Stimulated activated CD4-positive, alpha-beta T cell treated with anti-CD3 and anti-CD28 coated beads, Interleukin-2, amount 100 ng/mL, for 48 hours (primary cell): ENCODE measurements at regions not wholly inside any gene's neighbourhood (a gene's known extent, or its start where the extent isn't known, plus 50 kb on each side); places are given as distances from the start of the nearest gene placed in this dataset.
"Not testable (repeated sequence)": the region's sequence is repeated elsewhere in the genome, so short reads cannot be mapped to it uniquely, and the experiment has no call there.

Source experiments
- DNase-seq, 2 donors: peaks; one replicate each; pipeline ENCODE4 v3.0.0-alpha.2; 2020

DNA sequence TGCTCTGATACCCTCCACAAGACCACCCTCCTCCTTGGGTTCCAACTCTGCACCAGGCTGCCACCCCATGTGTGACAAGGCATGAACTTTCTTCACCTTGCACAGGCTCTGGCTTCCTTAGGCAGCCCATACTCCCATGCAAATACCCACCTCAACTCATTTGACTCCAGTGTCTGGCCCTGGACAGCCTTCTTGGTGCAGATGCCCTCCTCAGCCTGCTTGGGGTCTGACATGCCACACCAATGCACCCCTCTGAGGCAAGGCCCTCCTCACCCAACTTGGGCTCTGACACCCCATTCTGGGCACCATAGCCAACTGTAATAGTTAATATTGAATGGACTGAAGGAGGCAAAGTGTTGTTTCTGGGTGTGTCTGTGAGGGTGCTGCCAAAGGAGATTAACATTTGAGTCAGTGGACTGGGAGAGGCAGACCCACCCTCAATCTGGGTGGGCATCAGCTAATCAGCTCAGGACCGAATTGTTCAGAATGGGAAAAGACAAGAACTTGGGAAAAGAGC is 115.0 kb upstream of the EPB41L4A start:
- DNase-seq: no peak

GRCh38 chr5:112534611-112535255 is 115.7 kb upstream of the EPB41L4A start:
- no peak for DNase-seq

- DNase-seq: no peak
These were observed 116.3 kb upstream of the EPB41L4A start for GRCh38 chr5:112535356-112535755.

DNA sequence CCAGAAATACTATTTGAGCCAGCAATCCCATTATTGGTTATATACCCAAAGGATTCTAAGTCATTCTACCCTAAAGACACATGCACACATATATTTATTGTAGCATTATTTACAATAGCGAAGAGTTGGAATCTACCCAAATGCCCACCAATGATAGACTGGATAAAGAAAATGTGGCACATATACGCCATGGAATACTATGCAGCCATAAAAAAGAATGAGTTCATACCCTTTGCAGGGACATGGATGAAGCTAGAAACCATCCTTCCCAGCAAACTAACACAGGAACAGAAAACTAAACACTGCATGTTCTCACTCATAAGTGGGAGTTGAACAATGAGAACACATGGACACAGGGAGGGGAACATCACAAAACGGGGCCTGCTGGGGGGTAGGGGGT is 125.5 kb upstream of the EPB41L4A start:
- DNase-seq: not testable (repeated sequence)

DNA sequence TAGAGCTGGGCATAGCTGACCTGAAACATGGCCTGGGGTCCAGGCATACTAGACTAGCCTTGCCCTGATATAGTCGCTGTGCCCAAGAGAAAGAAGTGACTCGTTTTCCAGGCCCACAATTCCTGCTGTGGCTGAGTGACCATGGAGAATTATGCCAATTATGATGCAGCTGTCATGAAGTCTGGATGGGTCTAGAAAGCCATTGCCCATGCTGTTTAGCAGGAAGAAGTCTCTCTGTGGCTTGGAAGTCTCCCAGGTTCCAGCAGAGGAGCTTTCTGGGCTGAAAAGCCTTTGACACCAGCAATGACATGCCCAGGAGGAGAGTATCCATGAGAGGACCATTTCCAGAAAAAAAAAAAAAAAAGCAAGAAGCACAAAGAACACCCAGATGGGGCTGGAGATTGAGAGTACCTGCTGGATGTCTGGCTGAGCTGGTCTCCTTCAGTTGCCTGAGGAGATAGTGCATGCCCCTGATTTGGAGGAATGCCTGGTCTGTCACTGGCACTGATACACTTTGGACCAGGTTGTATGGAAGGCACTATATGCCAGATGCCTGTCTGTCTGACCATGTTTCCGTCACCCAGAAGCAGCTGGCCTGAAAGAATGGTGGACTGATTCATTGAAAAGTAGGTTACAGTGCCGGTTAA is 128.0 kb upstream of the EPB41L4A start:
- no peak for DNase-seq

- no peak for DNase-seq
These were observed 129.3 kb upstream of the EPB41L4A start for GRCh38 chr5:112548246-112548881.

DNA sequence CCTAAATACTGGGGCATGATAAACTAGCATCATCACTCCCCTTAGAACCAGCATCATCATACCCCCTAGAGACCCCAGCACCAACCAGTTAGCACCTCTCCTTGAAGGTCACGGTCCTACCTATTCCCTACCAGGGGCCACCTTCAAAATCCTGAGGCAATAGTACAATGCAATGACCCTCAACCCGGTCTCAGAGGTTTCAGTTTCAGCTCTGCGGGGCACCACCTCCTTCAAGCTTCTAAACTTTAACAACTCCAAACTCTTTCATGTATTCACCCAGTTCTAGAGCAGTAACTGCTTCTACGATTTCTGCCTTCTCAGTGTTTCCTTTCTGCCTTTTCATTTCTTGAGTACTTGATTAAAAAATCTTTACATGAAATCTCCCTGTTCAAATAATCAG is 130.1 kb upstream of the EPB41L4A start:
- no peak for DNase-seq

DNA sequence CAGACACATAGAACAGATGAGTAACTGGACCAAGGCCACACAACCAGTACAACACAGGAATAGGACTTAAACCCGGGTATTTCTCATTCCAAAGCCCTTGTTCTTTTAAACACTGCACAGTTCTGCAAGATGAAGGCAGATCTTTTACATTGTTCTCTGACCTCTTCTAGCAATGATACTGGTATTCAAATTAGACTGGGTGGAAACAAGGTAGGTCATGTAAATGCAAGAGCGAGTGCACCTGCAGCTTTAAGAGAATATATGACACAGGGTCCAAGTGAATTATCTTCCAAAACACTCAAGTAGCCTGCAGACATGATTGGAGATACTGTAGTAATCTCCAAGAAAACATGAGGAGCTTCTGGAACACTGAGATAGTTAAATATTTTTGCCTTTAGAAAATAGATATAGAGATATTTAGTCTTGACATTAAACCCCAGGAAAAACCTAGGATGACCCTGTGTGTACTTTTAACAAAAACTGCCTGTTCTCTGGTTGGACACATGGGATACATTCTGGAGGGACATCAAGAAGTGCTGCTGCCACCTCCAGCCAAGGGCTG is 130.6 kb upstream of the EPB41L4A start:
- DNase-seq: no peak

- peak; percentile 6 to 11 for DNase-seq
These were observed 132.4 kb upstream of the EPB41L4A start for GRCh38 chr5:112551419-112552032.

DNA sequence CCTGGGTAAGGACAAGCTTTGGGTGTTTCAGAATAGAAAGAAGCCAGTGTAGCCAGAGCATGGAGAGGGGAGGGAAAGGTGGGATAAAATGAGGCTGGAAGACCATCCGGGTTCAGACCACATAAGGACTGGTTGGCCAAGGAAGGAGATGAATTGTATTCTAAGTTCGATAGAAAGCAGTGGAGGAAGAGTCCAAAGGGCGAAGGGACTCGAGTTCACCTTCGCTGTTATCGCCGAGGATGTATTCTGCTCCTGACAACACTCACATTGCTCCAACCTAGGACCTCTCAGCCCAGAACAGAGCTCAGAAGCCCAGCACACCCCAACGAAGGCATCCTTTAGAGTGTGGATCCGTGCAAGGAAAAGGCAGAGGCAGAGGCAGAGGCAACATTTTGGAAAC is 133.1 kb upstream of the EPB41L4A start:
- no peak for DNase-seq

DNA sequence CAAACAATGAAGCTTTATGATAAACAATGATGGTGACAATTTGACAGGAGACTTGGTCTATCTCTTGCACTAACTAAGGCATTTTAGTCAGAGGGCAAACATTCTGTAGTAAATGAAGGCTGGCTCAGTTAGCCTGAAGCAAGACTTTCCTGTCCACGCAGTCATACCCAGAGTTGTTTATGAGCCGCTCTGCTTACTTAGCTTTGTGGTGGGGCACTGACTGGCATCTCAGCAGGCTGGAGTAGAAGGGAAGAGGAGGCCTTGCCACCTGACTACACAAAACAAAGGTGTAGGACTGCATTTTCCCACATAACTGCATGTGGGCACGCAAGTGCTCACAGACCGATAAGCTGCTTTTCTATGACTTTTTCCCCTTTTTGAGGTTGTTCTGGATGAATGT is 133.7 kb upstream of the EPB41L4A start:
- DNase-seq: no peak

DNA sequence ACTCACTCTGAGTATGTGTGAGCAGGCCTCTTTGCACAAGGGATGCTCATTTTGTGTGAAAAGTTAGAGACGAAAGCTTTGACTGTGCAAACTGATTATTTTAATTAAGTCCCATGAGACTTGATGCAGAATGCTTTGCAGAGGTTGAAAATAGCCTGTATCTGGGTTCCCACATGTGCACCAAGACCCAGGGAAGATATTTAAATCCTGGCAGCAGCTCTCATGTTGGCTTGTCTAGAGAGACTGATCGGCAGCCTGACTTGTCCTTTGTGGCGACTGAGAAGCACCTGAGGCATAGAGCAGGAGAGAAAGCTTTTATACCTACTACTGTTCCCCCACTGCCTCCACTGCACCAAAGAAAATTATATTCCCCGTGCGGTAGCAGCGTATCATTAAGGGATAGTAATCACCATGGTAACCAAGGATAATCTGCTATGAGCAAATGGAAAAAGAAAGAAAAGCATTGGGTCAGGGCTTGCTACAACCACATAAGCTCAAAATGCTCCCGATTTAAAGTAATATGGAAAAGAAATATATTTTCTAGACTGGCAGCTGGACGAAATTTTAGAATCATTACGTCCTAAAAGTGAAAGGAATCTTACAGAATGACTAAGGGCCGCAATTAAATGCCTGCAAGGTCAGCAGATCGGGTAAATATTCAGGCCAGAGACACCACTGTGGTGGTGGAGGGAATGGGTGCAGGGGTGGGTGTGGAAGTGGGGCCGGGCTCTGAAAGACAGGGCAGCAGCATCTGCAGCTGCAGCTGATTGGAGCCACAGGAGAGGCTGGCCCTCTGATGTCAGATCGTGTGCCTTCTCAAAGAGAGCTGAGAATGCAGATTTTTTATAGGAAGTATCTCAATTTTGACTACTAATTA is 135.3 kb upstream of the EPB41L4A start:
- DNase-seq: no peak

- DNase-seq: no peak
These were observed 136.1 kb upstream of the EPB41L4A start for GRCh38 chr5:112555197-112555596.

GRCh38 chr5:112555691-112556090 is 136.6 kb upstream of the EPB41L4A start:
- DNase-seq: no peak

- not testable (repeated sequence) for DNase-seq
These were observed 140.4 kb upstream of the EPB41L4A start for GRCh38 chr5:112559501-112559900.

GRCh38 chr5:112560371-112560770 is 141.3 kb upstream of the EPB41L4A start:
- no peak for DNase-seq

DNA sequence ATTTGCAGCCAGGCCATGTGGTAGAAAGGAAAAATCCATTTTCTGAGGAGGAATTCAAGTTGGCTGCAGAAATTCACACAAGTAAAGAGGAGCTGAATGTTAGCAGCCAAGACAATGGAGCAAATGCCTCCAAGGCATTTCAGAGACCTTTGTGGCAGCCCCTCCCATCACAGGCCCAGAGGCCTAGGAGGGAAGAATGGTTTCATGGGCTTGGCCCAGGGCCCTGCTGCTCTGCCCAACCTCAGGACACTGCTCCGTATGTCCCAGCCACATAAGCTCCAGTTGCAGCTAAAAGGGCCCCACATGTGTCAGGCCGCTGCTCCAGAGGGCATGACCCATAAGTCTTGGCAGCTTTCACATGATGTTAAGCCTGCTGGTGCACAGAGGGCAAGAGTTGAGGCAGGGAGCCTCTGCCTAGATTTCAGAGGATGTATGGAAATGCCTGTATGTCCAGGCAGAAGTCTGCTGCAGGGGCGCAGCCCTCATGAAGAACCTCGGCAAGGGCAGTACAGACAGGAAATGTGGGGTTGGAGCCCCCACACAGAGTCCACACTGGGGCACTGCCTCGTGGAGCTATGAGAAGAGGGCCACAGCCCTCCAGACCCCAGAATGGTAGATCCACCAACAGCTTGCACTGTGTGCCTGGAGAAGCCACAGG is 144.2 kb upstream of the EPB41L4A start:
- no peak for DNase-seq

DNA sequence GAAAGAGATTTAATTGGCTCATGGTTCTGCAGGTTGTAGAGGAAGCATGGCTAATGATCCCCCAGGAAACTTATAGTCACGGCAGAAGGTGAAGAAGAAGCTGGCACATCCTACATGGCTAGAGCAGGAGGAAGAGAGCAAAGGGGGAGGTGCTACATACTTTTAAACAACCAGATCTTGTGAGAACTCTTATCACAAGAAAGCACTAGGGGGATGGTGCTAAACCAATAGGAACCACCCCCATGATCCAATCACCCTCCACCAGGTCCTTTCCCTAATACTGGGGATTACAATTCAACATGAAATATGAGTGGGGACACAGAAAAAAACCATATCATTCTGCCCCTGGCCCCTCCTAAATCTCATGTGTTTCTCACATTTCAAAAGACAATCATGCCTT is 147.2 kb upstream of the EPB41L4A start:
- DNase-seq: no peak

GRCh38 chr5:112569596-112569995 is 150.5 kb upstream of the EPB41L4A start:
- no peak for DNase-seq

GRCh38 chr5:112570708-112571444 is 151.8 kb upstream of the EPB41L4A start:
- no peak for DNase-seq

GRCh38 chr5:112573441-112573840 is 154.4 kb upstream of the EPB41L4A start:
- DNase-seq: no peak
